ENCODE measurements at regions not wholly inside any gene's neighbourhood (a gene's known extent, or its start where the extent isn't known, plus 50 kb on each side); places are given as distances from the start of the nearest gene placed in this dataset.

DNA sequence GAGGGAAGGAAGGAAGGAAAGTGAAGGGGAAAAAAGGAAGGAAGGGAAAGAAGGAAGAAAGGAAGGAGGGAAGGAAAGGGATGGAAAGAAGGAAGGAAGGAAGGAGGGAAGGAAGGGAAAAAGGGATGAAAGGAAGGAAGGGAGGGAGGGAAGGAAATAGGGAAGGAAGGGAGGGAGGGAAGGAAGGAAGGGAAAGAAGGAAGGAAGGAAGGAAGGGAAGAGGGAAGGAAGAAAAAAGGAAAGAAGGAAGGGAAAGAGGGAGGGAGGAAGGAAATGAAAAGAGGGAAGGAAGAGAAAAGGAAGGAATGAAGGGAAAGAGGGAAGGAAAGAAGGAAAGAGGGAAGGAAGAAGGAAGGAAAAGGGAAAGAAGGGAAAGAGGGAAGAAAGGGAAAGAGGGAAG, 136.9 kb downstream of the BARX1 start:
- DNase-seq (ENCODE audit: low spot score) (no peak), ATAC-seq (ENCODE audit: low FRiP score) (no peak)
- TF ChIP-seq, protein P1, sequence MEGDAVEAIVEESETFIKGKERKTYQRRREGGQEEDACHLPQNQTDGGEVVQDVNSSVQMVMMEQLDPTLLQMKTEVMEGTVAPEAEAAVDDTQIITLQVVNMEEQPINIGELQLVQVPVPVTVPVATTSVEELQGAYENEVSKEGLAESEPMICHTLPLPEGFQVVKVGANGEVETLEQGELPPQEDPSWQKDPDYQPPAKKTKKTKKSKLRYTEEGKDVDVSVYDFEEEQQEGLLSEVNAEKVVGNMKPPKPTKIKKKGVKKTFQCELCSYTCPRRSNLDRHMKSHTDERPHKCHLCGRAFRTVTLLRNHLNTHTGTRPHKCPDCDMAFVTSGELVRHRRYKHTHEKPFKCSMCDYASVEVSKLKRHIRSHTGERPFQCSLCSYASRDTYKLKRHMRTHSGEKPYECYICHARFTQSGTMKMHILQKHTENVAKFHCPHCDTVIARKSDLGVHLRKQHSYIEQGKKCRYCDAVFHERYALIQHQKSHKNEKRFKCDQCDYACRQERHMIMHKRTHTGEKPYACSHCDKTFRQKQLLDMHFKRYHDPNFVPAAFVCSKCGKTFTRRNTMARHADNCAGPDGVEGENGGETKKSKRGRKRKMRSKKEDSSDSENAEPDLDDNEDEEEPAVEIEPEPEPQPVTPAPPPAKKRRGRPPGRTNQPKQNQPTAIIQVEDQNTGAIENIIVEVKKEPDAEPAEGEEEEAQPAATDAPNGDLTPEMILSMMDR (IDR thresholded peaks at IDR 0.05) = no peak

DNA sequence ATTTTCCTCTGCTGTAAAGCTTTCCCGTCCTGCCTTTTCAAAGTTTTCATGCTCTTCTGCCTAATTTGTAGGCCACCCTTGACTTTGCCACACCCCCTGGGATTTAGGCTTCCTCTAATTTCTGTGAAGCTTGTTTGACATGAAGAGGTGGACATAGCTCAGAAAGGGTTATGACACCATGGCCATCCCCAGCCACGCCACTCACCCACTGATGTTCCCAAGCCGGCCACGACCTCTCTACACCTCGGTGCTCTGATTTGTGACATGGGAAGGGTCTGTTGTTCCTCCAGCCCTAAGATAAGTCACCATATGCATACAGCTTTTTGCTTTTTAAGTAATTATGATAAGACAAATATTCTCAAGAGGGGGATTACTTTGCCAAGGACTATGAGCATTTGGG, 139.5 kb downstream of the BARX1 start:
- TF ChIP-seq, protein P1 (IDR thresholded peaks at IDR 0.05) = no peak
- no peak for ATAC-seq (ENCODE audit: low FRiP score)

DNA sequence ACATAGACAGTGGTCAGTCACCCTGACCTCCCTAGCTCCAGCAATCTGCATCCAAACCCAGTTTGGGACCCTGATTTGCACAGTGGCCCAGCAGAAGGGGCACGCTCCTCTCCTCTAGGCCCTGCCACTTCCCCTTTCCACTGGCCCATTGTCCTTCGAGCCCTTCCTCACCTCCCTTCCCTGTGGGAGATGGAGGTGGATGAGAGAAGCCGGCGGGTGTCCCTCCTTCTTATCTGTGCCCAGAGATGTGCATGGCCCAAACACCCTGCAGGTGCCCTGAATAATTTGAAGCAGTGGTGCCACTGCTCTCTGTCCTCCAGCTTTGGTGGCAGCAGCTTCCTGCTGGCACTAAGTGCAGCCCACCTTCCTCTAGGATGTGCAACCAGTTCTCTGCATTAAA, 140.0 kb downstream of the BARX1 start:
- ATAC-seq (ENCODE audit: low FRiP score) (no peak), DNase-seq (ENCODE audit: low spot score) (no peak)
- TF ChIP-seq, protein P1 (IDR thresholded peaks at IDR 0.05) = no peak

More for the DNA sequence above, 139.5 kb downstream of the BARX1 start:
- DNase-seq (ENCODE audit: low spot score) = no peak

DNA sequence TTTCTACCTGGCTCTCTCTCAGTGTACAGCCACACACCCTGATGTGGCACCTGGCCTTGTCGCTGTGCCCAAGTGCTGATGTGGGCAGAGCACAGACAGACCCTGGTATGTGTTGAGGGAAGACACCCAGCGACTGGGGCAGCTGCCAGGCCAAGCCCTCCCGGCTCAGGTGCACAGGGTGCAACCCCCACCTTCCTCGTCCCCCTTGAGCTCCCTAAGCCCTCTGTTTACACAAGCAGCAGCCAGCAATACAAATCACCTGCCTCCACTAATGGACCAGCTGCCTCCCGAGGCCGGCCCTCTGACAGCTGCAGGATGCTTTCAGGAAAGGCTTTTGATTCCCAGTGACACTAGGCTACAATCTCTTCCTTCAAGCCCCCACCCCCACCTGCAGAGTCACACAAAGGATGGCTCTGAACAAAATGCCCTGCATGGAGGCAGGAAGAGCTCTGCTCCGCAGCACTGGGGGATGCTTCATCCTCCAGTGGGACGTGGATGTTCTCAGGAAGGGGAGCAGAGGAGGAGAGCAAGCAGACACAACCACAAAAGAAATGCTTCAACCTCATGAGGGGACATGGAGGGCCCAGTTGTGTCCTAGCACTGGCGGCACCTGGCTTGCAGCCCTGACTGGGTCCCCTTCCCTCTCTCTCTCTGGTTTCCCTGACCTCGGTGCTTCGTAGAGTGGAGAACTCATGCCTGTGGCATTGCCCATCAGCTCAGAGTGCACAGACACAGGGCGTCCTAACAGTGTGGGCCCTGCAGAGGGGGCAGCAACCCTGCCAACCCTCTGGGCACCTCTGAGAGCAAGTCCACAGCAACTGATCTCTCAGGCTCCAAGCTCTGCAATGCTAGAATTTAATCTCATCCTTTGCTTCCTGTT, 140.8 kb downstream of the BARX1 start:
- ATAC-seq (ENCODE audit: low FRiP score) = no peak

DNA sequence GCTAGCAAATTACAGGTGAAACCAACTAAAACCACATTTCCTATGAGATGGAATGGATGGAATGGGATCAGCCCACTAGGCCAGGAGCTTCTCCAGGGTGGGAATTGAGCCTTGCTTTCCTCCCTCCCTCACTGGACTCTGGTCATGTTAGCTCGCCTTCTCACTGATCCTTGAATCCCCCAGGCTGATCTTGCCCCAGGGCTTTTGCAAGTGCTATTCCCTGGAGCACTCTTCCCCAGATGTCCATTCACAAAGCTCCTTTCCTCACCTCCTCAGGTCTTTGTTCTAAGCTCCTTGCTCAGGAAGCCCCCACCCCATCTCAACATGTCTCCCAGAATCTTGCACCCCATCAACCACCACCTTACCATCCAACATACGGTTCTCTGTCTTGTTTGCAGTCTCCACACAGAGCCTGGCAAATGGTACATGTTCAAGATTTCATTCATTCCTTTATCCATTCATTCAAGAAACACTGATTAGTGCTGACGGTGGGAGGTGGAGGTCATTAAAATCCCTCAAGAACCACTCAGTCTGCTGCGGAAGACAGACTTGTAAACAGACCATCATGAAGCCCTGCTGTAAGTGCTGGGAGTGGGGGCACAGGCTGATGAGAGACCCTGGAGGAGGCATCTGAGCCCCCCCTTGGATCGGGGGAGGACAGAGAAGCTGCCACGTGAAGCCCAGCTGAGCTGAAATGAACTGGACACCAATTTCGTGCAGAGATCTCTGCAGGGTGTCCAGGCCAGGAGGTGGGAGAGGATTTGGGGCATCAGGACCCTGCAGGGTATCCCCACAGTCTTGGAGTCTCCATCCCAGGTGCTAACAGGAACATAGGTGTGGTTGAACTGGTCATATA, 141.7 kb downstream of the BARX1 start:
- ATAC-seq (ENCODE audit: low FRiP score) (no peak), DNase-seq (ENCODE audit: low spot score) (no peak)
- TF ChIP-seq, protein P1 (IDR thresholded peaks at IDR 0.05) = no peak

More for the DNA sequence above, 140.8 kb downstream of the BARX1 start:
- TF ChIP-seq, protein P1 (IDR thresholded peaks at IDR 0.05) = no peak
- no peak for DNase-seq (ENCODE audit: low spot score)

DNA sequence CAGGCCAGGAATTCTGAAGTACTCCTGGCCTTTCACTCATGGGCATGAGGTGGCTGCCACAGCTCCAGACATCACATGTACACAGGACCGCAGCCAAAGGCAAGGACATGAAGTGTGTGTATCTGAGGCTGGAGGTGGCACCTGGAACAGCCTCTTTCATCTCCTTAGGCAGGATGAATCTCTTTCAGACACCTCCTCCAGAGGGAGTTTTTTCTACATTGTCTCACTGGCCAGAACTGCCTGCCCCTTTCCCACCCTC, 142.8 kb downstream of the BARX1 start:
- ATAC-seq (ENCODE audit: low FRiP score) (no peak), DNase-seq (ENCODE audit: low spot score) (no peak)

More for the DNA sequence above, 142.8 kb downstream of the BARX1 start:
- TF ChIP-seq, protein P1 (IDR thresholded peaks at IDR 0.05) = no peak

All from omental fat pad (tissue), 3 donors.